HG03354 (cell line): ENCODE measurements at regions not wholly inside any gene's neighbourhood (a gene's known extent, or its start where the extent isn't known, plus 50 kb on each side); places are given as distances from the start of the nearest gene placed in this dataset.

Experiments
- ATAC-seq: cut with Tn5 transposase; IDR thresholded peaks from one replicate; pipeline ENCODE4 v1.9.1; 2021; ENCODE audit warnings: mild to moderate bottlenecking; ENCODE audit not compliant: unreplicated experiment, poor library complexity, severe bottlenecking

DNA sequence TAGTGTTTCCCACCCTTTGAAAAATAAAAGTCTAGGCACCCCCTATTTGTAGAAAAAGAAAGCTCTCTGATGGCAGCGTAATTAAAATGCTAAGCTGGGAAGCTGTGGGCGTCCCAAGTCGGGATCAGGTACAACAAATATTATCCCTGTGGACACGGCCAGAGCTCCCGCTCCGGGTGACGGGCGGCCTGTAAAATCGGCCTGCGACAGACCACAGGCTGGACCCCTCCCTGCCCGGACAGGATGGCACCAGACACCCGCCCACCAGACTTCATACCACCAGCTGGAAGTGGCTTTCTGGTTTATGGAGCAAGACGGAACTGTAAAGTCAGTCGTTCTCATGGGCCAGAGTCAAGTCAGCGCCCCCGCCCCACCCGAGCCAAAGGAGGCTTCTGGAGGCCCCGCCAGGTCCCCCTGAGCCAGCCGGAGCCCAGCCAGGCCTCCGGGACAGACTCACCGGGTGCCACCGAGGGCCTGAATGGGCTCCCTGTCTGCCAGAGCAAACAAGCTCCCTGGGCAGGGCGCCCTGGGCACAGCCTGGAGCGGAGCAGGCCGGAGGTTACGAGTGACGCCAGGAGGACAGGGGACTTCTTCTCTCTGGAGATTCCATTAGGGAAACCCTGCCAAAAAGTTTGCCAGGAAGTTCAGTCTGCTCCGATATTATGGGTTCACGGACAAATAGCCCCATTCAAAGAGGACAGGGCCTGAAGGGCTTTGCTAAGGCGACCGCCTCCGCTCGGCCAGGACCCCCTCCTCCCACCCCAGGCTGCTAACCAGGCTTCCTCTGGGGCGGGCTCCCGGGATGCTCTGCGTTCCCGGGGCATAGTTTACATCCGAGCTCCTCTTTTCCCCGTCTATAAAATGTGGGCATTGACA, 173.7 kb downstream of the ERCC6L2 start:
- no peak for ATAC-seq

- ATAC-seq = no peak
Observed at GRCh38 chr9:96048104-96048955, 172.8 kb downstream of the ERCC6L2 start.

DNA sequence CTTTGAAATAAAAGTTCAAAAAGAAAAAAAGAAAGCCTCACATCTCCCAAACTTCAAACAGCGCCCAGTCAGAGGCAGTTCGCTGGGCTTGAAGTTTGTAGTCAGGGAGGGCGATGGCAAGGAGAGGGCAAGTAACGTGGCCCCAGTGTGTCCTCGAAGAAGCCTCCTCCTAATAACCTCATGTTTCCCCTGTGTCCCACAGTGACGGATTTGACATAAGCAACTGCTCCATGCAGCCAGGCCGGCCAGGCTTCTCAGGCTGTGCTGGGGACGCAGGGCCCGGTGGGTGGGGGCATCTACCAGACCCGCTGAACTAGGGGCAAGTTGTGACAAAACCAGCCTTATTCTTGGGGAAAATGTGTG, 172.2 kb downstream of the ERCC6L2 start:
- no peak for ATAC-seq

- no peak for ATAC-seq
Observed at GRCh38 chr9:96047116-96047639, 171.7 kb downstream of the ERCC6L2 start.

GRCh38 chr9:96045811-96046210, 170.3 kb downstream of the ERCC6L2 start:
- no peak for ATAC-seq

DNA sequence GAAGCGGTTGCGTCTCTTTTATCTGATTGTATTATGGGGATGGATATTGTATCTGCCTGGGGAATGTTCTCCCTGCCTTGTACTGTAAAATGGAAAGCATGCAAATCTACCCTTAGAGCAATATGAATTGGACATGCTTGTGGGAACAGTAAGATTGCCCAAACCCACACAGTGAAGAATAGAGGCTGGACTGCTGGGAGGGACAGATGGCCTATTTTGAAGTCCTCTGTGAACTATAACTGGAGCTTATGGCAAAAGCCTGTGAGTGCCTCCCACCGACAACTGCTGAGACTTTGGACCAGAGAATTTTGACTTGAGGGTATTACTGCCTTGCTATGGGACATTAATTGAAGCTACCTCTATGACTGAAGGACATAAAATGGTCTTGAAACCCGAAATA, 168.9 kb downstream of the ERCC6L2 start:
- ATAC-seq = no peak

- ATAC-seq = no peak
Observed at GRCh38 chr9:96040591-96041461, 165.3 kb downstream of the ERCC6L2 start.

DNA sequence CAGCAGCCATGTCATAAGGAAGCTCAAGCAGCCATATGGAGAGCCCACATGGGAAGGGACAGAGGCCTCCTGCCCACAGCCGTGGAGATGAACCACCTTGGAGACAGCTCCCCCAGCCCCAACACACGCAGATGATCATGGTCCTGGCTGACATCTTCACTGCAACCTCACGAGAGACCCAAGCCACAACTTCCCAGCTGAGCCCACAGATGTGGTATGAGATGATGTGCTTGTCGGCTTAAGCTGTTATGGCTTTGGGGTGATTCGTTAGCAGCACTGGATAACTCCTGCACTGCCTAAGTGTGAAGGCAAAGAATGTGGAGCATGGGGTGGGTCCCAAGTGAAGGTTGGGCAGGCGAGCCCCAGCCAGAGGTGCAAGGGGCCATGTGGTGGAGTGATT, 163.4 kb downstream of the ERCC6L2 start:
- no peak for ATAC-seq

- no peak for ATAC-seq
Observed at GRCh38 chr9:96038271-96038670, 162.8 kb downstream of the ERCC6L2 start.

DNA sequence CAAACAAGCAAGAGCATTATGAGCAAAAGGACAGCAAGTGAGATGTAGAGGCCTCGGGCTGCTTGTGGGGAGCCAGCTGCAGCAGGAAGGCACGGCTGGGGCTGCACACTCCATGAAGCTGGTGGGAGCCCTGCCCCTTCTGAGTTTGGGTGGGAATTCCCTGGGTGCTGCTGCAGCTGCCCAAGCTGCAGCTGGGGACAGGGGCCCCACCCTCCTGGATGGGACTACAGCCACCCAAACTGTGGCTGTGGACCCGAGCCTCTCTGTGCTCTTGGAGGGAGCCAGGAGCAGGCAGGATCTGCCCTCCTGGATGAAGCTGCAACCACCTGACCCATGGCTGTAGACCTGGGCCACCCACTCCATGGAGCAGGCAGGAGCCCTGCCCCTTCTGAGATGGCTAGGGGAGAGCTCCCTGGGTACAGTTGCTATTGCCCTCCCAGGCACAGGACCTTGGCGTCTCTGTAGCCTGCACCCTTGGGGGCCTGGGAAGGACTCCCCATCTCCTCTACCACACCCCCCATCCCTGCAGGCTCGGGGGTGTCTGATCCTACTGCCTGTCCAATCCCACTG, 159.1 kb downstream of the ERCC6L2 start:
- ATAC-seq = no peak

DNA sequence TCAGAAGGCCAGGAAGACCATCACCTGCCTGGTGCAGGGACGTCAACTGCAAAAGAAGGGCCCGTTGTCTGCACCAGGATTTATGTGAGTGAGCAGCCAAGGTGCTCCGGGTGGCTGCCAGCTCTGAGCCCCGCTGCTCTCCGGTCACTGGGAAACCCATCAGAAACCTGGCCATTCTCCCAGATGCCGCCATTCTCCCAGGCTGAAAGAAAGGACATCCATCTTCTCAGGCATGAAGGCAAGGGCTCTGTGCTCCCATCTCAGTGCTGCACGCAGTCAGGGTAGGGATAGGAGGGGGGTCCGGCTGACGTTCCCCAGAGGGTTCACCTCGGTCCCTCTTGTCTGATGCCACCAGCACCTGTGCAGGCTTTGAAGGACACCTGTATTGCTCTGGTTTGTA, 158.4 kb downstream of the ERCC6L2 start:
- ATAC-seq = no peak

- ATAC-seq = no peak
Observed at GRCh38 chr9:96031916-96032534, 156.5 kb downstream of the ERCC6L2 start.

- ATAC-seq = no peak
Observed at GRCh38 chr9:96031366-96031824, 155.9 kb downstream of the ERCC6L2 start.

GRCh38 chr9:96029722-96030530, 154.4 kb downstream of the ERCC6L2 start:
- no peak for ATAC-seq

GRCh38 chr9:96027251-96028131, 152.0 kb downstream of the ERCC6L2 start:
- no peak for ATAC-seq

DNA sequence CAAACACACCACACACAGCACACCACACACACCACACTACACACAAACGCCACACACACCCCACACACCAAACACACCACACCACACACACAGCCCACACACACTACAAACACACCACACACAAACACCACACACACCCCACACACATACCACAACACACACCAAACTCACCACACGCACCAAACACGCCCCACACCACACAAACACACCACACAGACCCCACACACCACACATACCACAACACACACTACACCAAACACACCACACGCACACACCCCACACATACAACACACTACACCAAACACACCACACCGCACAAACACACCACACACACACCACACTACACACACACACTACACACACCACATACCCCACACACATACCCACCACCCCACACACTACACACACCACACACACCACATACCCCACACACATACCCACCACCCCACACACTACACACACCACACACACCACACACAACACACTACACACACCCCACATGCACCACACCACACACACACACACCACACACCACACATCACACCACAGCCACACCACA, 151.2 kb downstream of the ERCC6L2 start:
- ATAC-seq = no peak
